Neural cell (in vitro differentiated cells): ENCODE measurements at regions not wholly inside any gene's neighbourhood (a gene's known extent, or its start where the extent isn't known, plus 50 kb on each side); places are given as distances from the start of the nearest gene placed in this dataset.

Experiments used
- H2AFZ ChIP-seq: fragments of 200-600, 300-800 bp; sonication (generic), shearing (Covaris generic); 2 replicates; pipeline ENCODE4 v1.6.0; 2014; ENCODE audit warnings: low read depth, mild to moderate bottlenecking, antibody characterized with exemption, low read length, moderate library complexity
- H3F3A ChIP-seq: fragments of 200-600 bp; shearing (Covaris generic); 2 replicates; pipeline ENCODE4 v1.6.1; 2016; ENCODE audit warnings: mild to moderate bottlenecking, moderate library complexity, mixed read lengths, antibody characterized with exemption, low read length; ENCODE audit not compliant: insufficient read depth, poor library complexity, severe bottlenecking
- H3K27ac ChIP-seq: fragments of 200-600, 300-800 bp; sonication (generic), shearing (Covaris generic); 2 replicates; pipeline ENCODE4 v1.5.1; 2014; ENCODE audit warnings: mild to moderate bottlenecking, low read length, moderate library complexity
- H3K27me3 ChIP-seq: fragments of 300-800, 200-600 bp; sonication (generic), shearing (Covaris generic); 2 replicates; pipeline ENCODE4 v1.6.0; 2014; ENCODE audit warnings: mild to moderate bottlenecking, low read depth, low read length, moderate library complexity; ENCODE audit not compliant: insufficient read depth
- H3K36me3 ChIP-seq: fragments of 300-800, 200-600 bp; sonication (generic), shearing (Covaris generic); 2 replicates; pipeline ENCODE4 v1.5.1; 2014; ENCODE audit warnings: mild to moderate bottlenecking, antibody characterized with exemption, low read length, moderate library complexity; ENCODE audit not compliant: insufficient read depth
- H3K4me2 ChIP-seq: fragments of 300-800, 200-600 bp; sonication (generic), shearing (Covaris generic); 2 replicates; pipeline ENCODE4 v1.6.0; 2014; ENCODE audit warnings: mild to moderate bottlenecking, low read length
- H3K4me3 ChIP-seq: fragments of 300-800, 200-600 bp; sonication (generic), shearing (Covaris generic); 2 replicates; pipeline ENCODE4 v1.5.1; 2014; ENCODE audit warnings: mild to moderate bottlenecking, low read length, moderate library complexity
- H3K79me2 ChIP-seq: fragments of 200-600 bp; shearing (Covaris generic); replicated peaks from 2 replicates; pipeline ENCODE4 v1.6.0; 2014; ENCODE audit warnings: mild to moderate bottlenecking, low read length, moderate library complexity; ENCODE audit not compliant: insufficient read depth
- H3K9ac ChIP-seq: fragments of 300-800, 200-600 bp; sonication (generic), shearing (Covaris generic); 2 replicates; pipeline ENCODE4 v1.6.1; 2016; ENCODE audit warnings: mild to moderate bottlenecking, low read length, mixed read lengths
- H3K9me2 ChIP-seq: fragments of 200-600 bp; shearing (Covaris generic); 2 replicates; pipeline ENCODE4 v1.6.1; 2016; ENCODE audit warnings: mild to moderate bottlenecking, low read length, mixed read lengths; ENCODE audit not compliant: insufficient read depth
- H3K9me3 ChIP-seq: fragments of 200-600, 300-800 bp; sonication (generic), shearing (Covaris generic); 2 replicates; pipeline ENCODE4 v1.6.1; 2016; ENCODE audit warnings: mild to moderate bottlenecking, mixed run types, low read length, moderate library complexity, mixed read lengths
- H4K20me1 ChIP-seq: fragments of 200-600 bp; shearing (Covaris generic); 2 replicates; pipeline ENCODE4 v1.6.1; 2016; ENCODE audit warnings: mild to moderate bottlenecking, mixed run types; ENCODE audit not compliant: insufficient read depth
- EP300 ChIP-seq: fragments of 450-650 bp; conservative IDR thresholded peaks from 2 replicates; pipeline ENCODE4 v1.6.1; 2014; ENCODE audit warnings: antibody characterized with exemption, mild to moderate bottlenecking, moderate library complexity; ENCODE audit not compliant: poor library complexity, severe bottlenecking
- EZH2 ChIP-seq: fragments of 200-600, 300-800 bp; shearing (Covaris generic), sonication (generic); IDR thresholded peaks from 2 replicates; pipeline ENCODE4 v1.6.1; 2014; ENCODE audit warnings: antibody characterized with exemption, low read length, borderline replicate concordance, mild to moderate bottlenecking; ENCODE audit not compliant: insufficient read depth, poor library complexity, severe bottlenecking
- MXI1 ChIP-seq: fragments of 450-650 bp; conservative IDR thresholded peaks from 2 replicates; pipeline ENCODE4 v1.6.1; 2014; ENCODE audit warnings: antibody characterized with exemption, mild to moderate bottlenecking; ENCODE audit not compliant: poor library complexity, severe bottlenecking
- POLR2AphosphoS5 ChIP-seq: IDR thresholded peaks from 2 replicates; pipeline ENCODE4 v1.6.1; 2012
- RAD21 ChIP-seq: fragments of 450-650 bp; conservative IDR thresholded peaks from 2 replicates; pipeline ENCODE4 v1.6.1; 2014; ENCODE audit warnings: antibody characterized with exemption, mild to moderate bottlenecking, moderate library complexity
- SMC3 ChIP-seq: fragments of 450-650 bp; conservative IDR thresholded peaks from 2 replicates; pipeline ENCODE4 v1.6.1; 2014; ENCODE audit warnings: antibody characterized with exemption, mild to moderate bottlenecking, moderate library complexity; ENCODE audit not compliant: poor library complexity
- TAF1 ChIP-seq: IDR thresholded peaks from 2 replicates; pipeline ENCODE4 v1.6.1; 2012; ENCODE audit warnings: low read depth
- TF ChIP-seq, protein P1 (sequence below): fragments of 450-650 bp; IDR thresholded peaks from 2 replicates; pipeline ENCODE4 v1.5.1; 2014; ENCODE audit warnings: antibody characterized with exemption, mild to moderate bottlenecking, moderate library complexity; ENCODE audit not compliant: poor library complexity, severe bottlenecking
- TF ChIP-seq, protein P2 (sequence below): IDR thresholded peaks from 2 replicates; pipeline ENCODE4 v1.6.1; 2012; ENCODE audit warnings: borderline replicate concordance

DNA sequence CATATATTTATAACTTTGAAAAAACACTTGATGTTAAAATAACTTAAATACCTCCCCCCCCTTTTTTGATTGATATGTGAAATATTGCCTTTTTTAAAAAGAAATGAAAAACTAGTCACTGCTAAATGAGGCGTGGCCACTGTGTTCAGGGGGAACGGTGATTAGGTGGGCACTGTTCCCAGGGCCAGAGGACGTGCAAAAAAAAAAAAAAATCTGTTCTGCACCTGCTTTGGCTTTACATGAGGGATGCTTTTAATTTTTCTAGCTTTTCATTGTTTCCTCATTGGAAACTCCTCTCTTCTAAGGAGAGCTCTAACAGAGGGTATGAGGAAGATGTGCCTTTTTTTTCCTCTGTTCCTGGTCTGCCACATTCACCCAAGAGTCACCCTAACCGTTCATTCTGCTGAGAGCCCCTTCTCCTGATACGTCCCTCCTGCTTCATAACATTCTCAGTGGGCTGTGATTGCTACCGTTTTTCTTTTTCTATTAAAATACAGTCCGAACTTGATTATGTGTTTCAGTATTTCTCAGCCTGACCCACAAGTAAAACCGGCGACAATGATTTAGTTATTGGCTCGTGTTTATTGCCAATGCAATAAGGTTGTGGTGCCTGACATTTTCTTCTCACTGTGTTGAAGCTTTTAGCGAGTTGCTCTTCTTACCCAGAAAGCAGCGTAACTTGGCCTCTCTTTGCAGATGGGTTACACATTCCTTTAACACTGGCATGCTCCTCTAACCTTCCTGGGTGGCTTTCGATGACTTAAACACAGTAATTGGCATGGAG is 64.8 kb upstream of the ZNF536 start:
- Histone ChIP-seq H4K20me1 (no peaks in the 10 kb centered on the region), H3K27me3 (no peaks in the 10 kb centered on the region), H3F3A (no peaks in the 10 kb centered on the region), H3K9ac (no peak overlapping the region), H3K4me3 (no peak overlapping the region), H3K4me2 (no peak overlapping the region), H3K9me2 (no peaks in the 10 kb centered on the region), H3K36me3 (no peaks in the 10 kb centered on the region), H3K79me2 (no peaks in the 10 kb centered on the region), H2AFZ (no peak overlapping the region), H3K27ac (no peak overlapping the region), H3K9me3 (no peaks in the 10 kb centered on the region)
- no peak for TF ChIP-seq POLR2AphosphoS5

DNA sequence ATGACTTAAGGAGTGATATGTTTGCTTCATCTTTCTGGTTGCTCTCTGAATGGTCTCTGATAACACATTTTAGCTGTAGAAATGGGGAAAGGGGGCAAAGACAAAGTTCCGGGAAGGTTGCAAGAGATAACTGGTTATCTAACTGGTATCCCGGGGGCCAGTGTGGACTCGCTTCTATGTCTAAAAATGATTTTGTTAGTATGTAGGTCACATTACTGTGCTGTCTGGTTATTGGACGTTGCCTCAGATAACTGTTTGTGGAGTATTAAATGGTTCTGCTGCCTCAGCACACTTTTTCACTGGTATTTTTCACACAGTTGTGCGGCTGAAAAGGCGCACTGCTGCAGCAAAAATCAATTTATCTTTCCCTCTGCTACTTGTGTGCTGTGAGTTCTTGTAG is 63.0 kb upstream of the ZNF536 start:
- no peaks in the 10 kb centered on the region for H3K36me3 ChIP-seq
- no peak overlapping the region for H2AFZ ChIP-seq
- H3K9me3 ChIP-seq, result no peaks in the 10 kb centered on the region
- no peaks in the 10 kb centered on the region for H3K79me2 ChIP-seq
- H3K27me3 ChIP-seq, result no peaks in the 10 kb centered on the region
- no peak overlapping the region for H3K4me3 ChIP-seq
- no peak overlapping the region for H3K4me2 ChIP-seq
- no peaks in the 10 kb centered on the region for H3F3A ChIP-seq
- TF ChIP-seq, protein P1, sequence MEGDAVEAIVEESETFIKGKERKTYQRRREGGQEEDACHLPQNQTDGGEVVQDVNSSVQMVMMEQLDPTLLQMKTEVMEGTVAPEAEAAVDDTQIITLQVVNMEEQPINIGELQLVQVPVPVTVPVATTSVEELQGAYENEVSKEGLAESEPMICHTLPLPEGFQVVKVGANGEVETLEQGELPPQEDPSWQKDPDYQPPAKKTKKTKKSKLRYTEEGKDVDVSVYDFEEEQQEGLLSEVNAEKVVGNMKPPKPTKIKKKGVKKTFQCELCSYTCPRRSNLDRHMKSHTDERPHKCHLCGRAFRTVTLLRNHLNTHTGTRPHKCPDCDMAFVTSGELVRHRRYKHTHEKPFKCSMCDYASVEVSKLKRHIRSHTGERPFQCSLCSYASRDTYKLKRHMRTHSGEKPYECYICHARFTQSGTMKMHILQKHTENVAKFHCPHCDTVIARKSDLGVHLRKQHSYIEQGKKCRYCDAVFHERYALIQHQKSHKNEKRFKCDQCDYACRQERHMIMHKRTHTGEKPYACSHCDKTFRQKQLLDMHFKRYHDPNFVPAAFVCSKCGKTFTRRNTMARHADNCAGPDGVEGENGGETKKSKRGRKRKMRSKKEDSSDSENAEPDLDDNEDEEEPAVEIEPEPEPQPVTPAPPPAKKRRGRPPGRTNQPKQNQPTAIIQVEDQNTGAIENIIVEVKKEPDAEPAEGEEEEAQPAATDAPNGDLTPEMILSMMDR, result no peak
- TF ChIP-seq EP300 (no peak), SMC3 (no peak), EZH2 (no peak), MXI1 (no peak), TAF1 (no peak), RAD21 (no peak), POLR2AphosphoS5 (no peak)
- TF ChIP-seq, protein P2, sequence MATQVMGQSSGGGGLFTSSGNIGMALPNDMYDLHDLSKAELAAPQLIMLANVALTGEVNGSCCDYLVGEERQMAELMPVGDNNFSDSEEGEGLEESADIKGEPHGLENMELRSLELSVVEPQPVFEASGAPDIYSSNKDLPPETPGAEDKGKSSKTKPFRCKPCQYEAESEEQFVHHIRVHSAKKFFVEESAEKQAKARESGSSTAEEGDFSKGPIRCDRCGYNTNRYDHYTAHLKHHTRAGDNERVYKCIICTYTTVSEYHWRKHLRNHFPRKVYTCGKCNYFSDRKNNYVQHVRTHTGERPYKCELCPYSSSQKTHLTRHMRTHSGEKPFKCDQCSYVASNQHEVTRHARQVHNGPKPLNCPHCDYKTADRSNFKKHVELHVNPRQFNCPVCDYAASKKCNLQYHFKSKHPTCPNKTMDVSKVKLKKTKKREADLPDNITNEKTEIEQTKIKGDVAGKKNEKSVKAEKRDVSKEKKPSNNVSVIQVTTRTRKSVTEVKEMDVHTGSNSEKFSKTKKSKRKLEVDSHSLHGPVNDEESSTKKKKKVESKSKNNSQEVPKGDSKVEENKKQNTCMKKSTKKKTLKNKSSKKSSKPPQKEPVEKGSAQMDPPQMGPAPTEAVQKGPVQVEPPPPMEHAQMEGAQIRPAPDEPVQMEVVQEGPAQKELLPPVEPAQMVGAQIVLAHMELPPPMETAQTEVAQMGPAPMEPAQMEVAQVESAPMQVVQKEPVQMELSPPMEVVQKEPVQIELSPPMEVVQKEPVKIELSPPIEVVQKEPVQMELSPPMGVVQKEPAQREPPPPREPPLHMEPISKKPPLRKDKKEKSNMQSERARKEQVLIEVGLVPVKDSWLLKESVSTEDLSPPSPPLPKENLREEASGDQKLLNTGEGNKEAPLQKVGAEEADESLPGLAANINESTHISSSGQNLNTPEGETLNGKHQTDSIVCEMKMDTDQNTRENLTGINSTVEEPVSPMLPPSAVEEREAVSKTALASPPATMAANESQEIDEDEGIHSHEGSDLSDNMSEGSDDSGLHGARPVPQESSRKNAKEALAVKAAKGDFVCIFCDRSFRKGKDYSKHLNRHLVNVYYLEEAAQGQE, result no peak
- H3K27ac ChIP-seq, result peak overlapping the region; percentile 91
- no peaks in the 10 kb centered on the region for H4K20me1 ChIP-seq
- no peak overlapping the region for H3K9ac ChIP-seq
- no peaks in the 10 kb centered on the region for H3K9me2 ChIP-seq
